Stimulated activated CD8-positive, alpha-beta memory T cell treated with anti-CD3 and anti-CD28 coated beads, Interleukin-15, amount 100 ng/mL, for 1 hour (primary cell): ENCODE measurements at regions not wholly inside any gene's neighbourhood (a gene's known extent, or its start where the extent isn't known, plus 50 kb on each side); places are given as distances from the start of the nearest gene placed in this dataset.
"Not testable (repeated sequence)": the region's sequence is repeated elsewhere in the genome, so short reads cannot be mapped to it uniquely, and the experiment has no call there.

Experiments used
- DNase-seq: peaks from one replicate; pipeline ENCODE4 v3.0.0-alpha.2; 2020; ENCODE audit warnings: low read depth

DNA sequence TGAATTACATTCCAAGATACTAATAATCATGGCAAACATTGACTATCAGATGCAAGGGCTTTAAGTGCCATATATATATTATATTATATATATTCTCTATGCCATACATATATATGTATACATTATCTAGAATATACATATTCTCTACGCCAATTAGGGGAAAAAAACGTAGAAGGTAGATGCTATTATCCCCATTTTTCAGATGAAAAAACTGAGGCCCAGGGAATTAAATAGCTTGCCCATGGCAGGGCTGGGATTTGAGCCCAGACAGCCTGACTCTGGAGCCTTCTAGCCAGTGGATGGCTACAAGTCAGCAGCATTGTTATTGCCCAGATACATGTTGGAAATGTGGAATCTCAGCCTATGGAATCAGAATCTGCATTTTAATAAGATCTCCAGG, 116.0 kb upstream of the BTG1 start:
- DNase-seq = no peak

DNA sequence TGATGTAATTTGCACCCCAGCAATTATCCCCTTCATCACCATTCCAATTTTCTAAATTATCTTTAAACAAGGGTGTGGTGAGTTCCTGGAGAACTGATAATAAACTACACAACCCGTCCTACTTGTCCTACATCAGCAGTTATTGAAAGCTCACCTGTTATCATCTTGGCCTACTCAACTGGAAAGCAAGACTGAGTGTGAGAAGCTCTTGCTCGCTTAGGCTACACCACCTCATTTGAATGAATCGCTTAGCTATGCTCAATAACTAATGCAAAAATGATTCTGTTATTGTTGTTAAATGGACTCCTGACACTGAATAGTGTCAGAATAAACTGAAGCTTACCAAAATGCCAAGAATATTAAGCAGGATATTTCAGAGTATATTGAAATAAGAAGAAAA, 115.4 kb upstream of the BTG1 start:
- no peak for DNase-seq

DNA sequence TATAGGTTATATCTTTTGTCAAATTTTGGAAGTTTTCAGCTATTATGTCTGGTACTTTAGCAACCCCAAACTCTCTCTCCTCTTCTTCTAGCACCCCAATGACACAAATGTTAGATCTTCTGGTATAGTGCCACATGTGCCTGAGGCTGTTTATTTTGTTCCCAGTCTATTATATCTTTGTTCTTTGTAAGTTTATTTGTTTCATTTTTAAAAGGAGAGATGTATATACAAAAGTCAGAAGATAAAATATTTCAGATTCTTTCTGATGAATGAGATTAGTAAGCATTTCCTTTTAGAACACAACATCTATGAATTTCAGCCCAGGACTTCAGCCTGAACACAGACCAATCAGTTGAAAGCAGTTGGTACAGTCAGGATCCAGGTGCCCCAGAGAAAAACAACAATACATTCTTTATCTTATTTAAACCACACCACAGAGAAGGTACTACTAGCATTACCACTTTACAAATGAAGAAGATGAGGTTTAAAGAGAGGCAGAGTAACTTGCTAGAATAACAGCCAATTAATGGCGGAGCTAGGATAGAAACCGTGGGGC, 114.1 kb upstream of the BTG1 start:
- DNase-seq = no peak

GRCh38 chr12:92259291-92259690, 113.6 kb upstream of the BTG1 start:
- DNase-seq = no peak

DNA sequence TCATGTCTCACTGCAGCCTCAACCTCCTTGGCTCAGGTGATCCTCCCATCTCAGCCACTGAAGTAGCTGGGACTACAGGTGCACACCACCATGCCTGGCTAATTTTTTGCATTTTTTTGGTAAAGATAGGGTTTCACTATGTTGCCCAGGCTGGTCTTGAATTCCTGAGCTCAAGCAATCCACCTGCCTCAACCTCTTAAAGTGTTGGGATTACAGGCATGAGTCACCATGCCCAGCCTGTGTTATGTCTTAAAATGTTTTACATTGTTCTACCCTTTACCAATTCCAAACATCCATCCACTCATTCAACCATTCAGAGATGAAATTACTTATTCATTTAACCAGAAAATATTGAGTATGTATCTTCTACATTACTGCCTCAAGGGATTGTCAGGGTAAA, 111.6 kb upstream of the BTG1 start:
- no peak for DNase-seq

DNA sequence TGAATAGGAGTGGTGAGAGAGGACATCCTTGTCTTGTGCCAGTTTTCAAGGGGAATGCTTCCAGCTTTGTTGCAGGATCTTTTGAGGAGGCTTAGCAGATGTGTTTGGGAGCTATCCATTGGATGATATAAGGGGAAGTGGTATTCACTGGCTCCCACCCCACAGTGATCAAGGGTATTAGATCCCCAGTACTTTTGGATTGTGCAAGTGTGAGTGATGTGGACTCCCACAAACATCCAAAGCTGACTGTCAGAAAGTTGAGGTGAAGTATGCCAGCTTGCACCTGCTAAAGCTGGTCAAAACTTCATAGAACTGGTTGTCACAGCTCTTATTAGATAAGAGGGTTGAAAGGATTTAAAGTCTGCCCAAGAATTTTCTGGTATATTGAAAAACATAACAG, 110.1 kb upstream of the BTG1 start:
- no peak for DNase-seq

DNA sequence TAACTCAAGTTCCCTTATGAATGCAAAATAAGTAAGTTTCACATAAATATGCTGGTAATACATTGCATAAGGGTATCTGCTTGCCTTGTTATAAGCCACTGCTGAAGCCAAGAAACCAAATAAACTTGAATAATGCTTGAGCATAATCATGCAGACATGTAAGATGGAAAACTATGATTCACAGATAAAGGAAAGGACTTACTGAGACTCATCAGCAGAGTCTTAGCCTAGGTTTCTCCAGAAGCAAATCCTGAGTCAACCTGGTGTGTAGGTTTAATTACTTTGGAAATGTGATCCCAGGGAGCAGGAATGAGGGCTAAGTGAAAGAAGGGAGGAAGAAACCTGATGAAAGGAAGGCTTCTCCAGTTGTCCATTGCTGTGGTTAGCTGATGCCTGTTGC, 107.7 kb upstream of the BTG1 start:
- no peak for DNase-seq

GRCh38 chr12:92248977-92249376, 103.3 kb upstream of the BTG1 start:
- DNase-seq = no peak

GRCh38 chr12:92244036-92244435, 98.4 kb upstream of the BTG1 start:
- no peak for DNase-seq

- DNase-seq = no peak
Observed at GRCh38 chr12:92242907-92243306, 97.3 kb upstream of the BTG1 start.

- DNase-seq = no peak
Observed at GRCh38 chr12:92237762-92238523, 92.3 kb upstream of the BTG1 start.

- no peak for DNase-seq
Observed at GRCh38 chr12:92237262-92237661, 91.6 kb upstream of the BTG1 start.

DNA sequence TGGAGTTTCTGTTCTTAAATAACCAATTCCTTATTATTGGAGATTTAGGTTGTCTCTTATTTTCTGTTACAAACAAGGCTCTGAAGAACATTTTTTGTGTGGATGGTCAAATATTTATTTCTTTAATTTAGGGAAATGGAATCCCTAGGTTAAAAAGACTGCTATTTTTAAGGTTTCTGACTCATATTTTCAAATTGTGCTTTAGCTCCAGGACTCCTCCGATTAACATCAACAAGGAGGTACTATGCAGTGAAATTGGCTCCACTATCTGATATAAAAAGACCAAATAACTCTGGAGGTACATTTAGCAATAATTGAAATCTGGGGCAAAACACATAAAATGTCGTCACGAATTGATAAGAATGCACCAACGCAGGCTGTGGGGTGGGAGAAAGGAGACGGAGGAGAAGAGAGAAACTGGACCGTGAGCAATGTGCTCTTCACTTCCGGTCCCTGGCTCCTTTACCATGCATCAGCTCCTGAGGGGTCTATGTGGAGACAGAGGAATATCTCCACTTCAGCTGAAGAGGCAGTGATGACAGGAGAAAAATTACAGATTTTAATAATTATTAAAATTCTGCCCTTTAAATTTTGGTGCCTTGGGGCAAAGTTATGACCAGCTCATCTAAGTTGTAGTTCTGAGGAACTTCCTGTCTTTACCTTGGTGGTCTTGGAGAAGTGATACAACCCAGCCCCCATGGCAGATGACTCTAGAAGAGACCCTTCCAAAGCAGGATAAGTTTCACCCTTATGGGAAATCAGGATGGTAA, 90.2 kb upstream of the BTG1 start:
- no peak for DNase-seq

GRCh38 chr12:92234533-92234932, 88.9 kb upstream of the BTG1 start:
- no peak for DNase-seq

- no peak for DNase-seq
Observed at GRCh38 chr12:92233346-92234015, 87.8 kb upstream of the BTG1 start.

GRCh38 chr12:92232371-92232932, 86.8 kb upstream of the BTG1 start:
- not testable (repeated sequence) for DNase-seq

GRCh38 chr12:92231945-92232344, 86.3 kb upstream of the BTG1 start:
- not testable (repeated sequence) for DNase-seq

DNA sequence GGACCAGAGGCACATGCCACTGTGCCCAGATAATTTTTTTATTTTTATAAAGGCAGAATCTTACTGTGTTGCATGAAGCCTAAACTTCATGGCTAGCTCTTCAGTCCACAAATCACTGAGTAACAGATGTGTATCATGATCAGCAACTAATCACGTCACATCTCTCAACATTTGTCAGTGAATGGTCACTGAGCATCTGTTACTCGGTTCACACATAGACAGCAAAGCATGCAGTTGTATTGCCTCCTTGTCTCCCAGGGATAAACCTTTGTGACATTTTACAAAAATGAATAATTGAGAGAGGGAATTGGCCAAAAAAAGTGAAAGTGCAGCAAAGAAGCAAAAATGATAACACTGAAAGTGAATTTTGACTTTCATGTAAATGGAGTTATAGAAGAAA, 85.9 kb upstream of the BTG1 start:
- not testable (repeated sequence) for DNase-seq

GRCh38 chr12:92229381-92229780, 83.7 kb upstream of the BTG1 start:
- DNase-seq = no peak

- no peak for DNase-seq
Observed at GRCh38 chr12:92226961-92227360, 81.3 kb upstream of the BTG1 start.

GRCh38 chr12:92226071-92226661, 80.5 kb upstream of the BTG1 start:
- no peak for DNase-seq
